Epithelial cell of proximal tubule (primary cell): ENCODE measurements at regions not wholly inside any gene's neighbourhood (a gene's known extent, or its start where the extent isn't known, plus 50 kb on each side); places are given as distances from the start of the nearest gene placed in this dataset.

Experiments used
- DNase-seq: peaks from one replicate; pipeline ENCODE4 v3.0.0-alpha.2; 2011; ENCODE audit warnings: low read depth
- H3K4me3 ChIP-seq: 2 replicates; pipeline ENCODE4 v1.5.1; 2011; ENCODE audit warnings: low read depth, mild to moderate bottlenecking, low read length
- TF ChIP-seq, protein P1 (sequence below): conservative IDR thresholded peaks from 2 replicates; pipeline ENCODE4 v1.5.1; 2012; ENCODE audit warnings: low read depth, mild to moderate bottlenecking, low read length

GRCh38 chr5:3056866-3057265 is 305.4 kb upstream of the IRX2 start:
- DNase-seq, result no peak
- H3K4me3 ChIP-seq, result no peak overlapping the region
- TF ChIP-seq, protein P1, sequence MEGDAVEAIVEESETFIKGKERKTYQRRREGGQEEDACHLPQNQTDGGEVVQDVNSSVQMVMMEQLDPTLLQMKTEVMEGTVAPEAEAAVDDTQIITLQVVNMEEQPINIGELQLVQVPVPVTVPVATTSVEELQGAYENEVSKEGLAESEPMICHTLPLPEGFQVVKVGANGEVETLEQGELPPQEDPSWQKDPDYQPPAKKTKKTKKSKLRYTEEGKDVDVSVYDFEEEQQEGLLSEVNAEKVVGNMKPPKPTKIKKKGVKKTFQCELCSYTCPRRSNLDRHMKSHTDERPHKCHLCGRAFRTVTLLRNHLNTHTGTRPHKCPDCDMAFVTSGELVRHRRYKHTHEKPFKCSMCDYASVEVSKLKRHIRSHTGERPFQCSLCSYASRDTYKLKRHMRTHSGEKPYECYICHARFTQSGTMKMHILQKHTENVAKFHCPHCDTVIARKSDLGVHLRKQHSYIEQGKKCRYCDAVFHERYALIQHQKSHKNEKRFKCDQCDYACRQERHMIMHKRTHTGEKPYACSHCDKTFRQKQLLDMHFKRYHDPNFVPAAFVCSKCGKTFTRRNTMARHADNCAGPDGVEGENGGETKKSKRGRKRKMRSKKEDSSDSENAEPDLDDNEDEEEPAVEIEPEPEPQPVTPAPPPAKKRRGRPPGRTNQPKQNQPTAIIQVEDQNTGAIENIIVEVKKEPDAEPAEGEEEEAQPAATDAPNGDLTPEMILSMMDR, result no peak

DNA sequence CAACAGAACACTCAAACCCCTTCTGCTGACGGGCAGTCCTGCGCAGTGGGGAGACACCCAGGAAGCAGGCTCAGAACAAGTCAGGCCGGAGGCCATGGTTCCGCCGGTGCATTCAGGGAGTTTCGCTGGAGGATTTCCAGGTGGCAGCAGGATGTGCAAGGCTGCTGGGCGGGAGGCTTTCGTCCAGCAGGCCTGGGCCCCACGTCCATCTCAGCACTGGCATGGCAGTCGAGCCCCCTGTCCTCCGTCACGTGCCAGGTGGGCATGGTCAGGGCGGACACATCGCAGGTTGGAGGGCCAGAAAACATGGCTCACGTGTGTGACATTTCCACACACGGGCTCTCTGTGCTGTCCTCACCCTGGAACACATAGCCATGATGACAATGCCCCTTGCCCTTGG is 299.9 kb upstream of the IRX2 start:
- TF ChIP-seq, protein P1, result no peak
- no peak for DNase-seq
- H3K4me3 ChIP-seq, result no peak overlapping the region

DNA sequence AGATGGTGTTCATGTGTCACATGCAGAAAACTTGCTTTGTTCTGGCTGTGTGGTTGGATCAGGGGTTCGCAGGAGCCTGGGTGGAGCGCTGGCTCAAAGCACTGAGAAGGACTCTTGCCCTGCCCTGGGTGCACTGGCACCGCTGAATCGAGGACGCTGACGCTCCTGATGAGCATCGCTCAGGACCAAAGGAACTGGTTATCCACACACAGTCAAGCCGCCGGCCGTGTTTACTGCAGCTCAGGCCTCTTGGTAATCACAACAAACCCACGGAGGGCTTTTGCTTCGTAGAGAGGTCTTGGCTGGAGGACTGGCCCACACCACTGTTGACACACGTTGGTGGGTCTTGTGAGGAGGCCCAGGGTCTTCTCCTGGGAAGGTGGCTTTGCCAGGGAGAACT is 299.4 kb upstream of the IRX2 start:
- DNase-seq, result no peak
- H3K4me3 ChIP-seq, result no peak overlapping the region
- TF ChIP-seq, protein P1, result no peak

DNA sequence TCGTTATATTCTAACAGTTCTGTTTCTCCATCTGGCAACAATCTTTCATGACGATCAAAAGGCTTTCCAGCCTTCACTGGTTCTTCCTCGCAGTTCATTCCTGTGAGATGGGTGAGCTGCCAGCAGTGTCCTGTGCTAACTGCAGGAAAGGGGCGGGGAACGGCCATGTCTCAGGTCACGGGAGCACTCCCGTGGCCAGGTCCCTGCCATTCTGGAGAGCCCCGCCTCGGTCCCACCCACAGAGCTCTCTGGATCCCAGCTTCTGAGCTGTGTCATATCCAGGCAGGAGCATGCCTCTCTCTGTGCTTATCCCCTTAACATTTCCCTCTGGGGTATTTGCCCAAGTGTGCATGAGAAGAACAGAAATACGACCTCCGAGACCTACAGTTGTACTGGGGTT is 297.8 kb upstream of the IRX2 start:
- DNase-seq, result no peak
- TF ChIP-seq, protein P1, result no peak

GRCh38 chr5:3047212-3047774 is 295.8 kb upstream of the IRX2 start:
- DNase-seq, result no peak
- TF ChIP-seq, protein P1, result no peak
- H3K4me3 ChIP-seq, result no peak overlapping the region

More for the DNA sequence above, 297.8 kb upstream of the IRX2 start:
- H3K4me3 ChIP-seq, result no peak overlapping the region

- DNase-seq, result no peak
- TF ChIP-seq, protein P1, result no peak
- H3K4me3 ChIP-seq, result no peak overlapping the region
Measured at GRCh38 chr5:3043600-3043999, 292.1 kb upstream of the IRX2 start.

- no peak for DNase-seq
- H3K4me3 ChIP-seq, result no peak overlapping the region
- TF ChIP-seq, protein P1, result no peak
Measured at GRCh38 chr5:3041001-3041400, 289.5 kb upstream of the IRX2 start.
